Lung (tissue), 11 donors: ENCODE measurements at regions not wholly inside any gene's neighbourhood (a gene's known extent, or its start where the extent isn't known, plus 50 kb on each side); places are given as distances from the start of the nearest gene placed in this dataset.
"Not testable (repeated sequence)": the region's sequence is repeated elsewhere in the genome, so short reads cannot be mapped to it uniquely, and the experiment has no call there.

Experiments
- ATAC-seq: fragments of 200-7000 bp; cut with Tn5 transposase; one replicate; pipeline ENCODE4 v1.9.1; 2020; ENCODE audit warnings: moderate number of reproducible peaks; ENCODE audit not compliant: insufficient read depth, low FRiP score
- DNase-seq, 3 donors: peaks; one replicate each; pipeline ENCODE4 v3.0.0-alpha.2; 2013 to 2017
- H3K27ac ChIP-seq, 2 donors: one replicate each; pipeline ENCODE4 v1.5.1; 2013; ENCODE audit warnings: mild to moderate bottlenecking in 2 of 2, moderate library complexity in 2 of 2, control low read depth in 1 of 2, inconsistent platforms in 1 of 2, low read depth in 1 of 2, low read length in 1 of 2
- H3K27me3 ChIP-seq, 3 donors: one replicate each; pipeline ENCODE4 v1.5.1; 2013; ENCODE audit warnings: low read length in 2 of 3; ENCODE audit not compliant: control insufficient read depth in 3 of 3, insufficient read depth in 3 of 3
- H3K36me3 ChIP-seq, 4 donors: one replicate each; pipeline ENCODE4 v1.5.1; 2013; ENCODE audit warnings: low read length in 4 of 4, mild to moderate bottlenecking in 1 of 4, moderate library complexity in 1 of 4; ENCODE audit not compliant: control insufficient read depth in 4 of 4, insufficient read depth in 4 of 4
- H3K4me1 ChIP-seq, 5 donors: one replicate each; pipeline ENCODE4 v1.5.1; 2013; ENCODE audit warnings: low read length in 5 of 5, mild to moderate bottlenecking in 2 of 5, moderate library complexity in 1 of 5; ENCODE audit not compliant: control insufficient read depth in 5 of 5, insufficient read depth in 5 of 5
- H3K4me3 ChIP-seq: one replicate; pipeline ENCODE4 v1.5.1; 2013; ENCODE audit warnings: mild to moderate bottlenecking, control low read depth, moderate library complexity
- H3K9ac ChIP-seq, 2 donors: one replicate each; pipeline ENCODE4 v1.5.1; 2013; ENCODE audit warnings: low read length in 2 of 2, control low read depth in 1 of 2; ENCODE audit not compliant: insufficient read depth in 1 of 2
- H3K9me3 ChIP-seq, 4 donors: one replicate each; pipeline ENCODE4 v1.5.1; 2013; ENCODE audit warnings: low read length in 3 of 4, mild to moderate bottlenecking in 1 of 4, moderate library complexity in 1 of 4; ENCODE audit not compliant: control insufficient read depth in 4 of 4, insufficient read depth in 3 of 4
- whole genome bisulfite sequencing, 2 donors: extraction: QIAGEN DNeasy Blood & Tissue Kit; methylation state at CpG; one replicate each; pipeline ENCODE4 v1.1.7; 2013; 5-methylcytosine and 5-hydroxymethylcytosine counted together
- TF ChIP-seq, protein P1 (sequence below): IDR thresholded peaks from 2 replicates; pipeline ENCODE4 v1.5.1; 2012; ENCODE audit warnings: mild to moderate bottlenecking; ENCODE audit errors: control extremely low read depth, extremely low read depth
- donor health status: control.
- donor health status: control.
- donor health status: Bipolar disorder and iron deficiency.
- donor health status: healthy.
- donor health status: DM: yes; HTN: yes; CAD: no.

DNA sequence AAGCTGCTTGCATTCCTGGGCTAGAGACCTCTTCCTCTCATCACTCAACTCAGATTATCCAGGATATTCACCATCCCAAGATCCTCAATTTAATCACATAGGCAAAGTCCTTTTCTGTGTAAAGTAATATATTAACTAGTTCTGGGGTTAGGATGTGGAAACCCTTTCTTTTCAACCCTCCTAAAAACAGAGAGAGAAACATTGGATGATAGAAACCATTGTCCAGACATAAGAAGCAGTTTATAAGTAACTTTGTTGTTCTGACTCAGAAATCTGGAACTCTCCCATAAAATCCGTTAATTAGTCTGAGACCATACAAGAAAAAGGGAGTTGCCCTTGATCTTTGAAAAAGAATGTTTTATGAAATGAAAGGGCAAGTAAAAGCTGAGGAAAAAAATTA is 817.1 kb upstream of the CDH9 start:
- no peak for DNase-seq
- WGBS, 2 donors: 70 to 88% methylated on average over 1 of the region's 1 CpG

GRCh38 chr5:27854243-27854852 is 816.0 kb upstream of the CDH9 start:
- WGBS, 2 donors: 57 to 69% methylated on average over 3 of the region's 3 CpGs
- Histone ChIP-seq H3K27me3 (no peaks in the 10 kb centered on the region), H3K9ac (no peak overlapping the region), H3K27ac (no peak overlapping the region), H3K4me1 (no peaks in the 10 kb centered on the region), H3K4me3 (no peak overlapping the region), H3K9me3 (no peaks in the 10 kb centered on the region), H3K36me3 (no peaks in the 10 kb centered on the region)
- no peak for DNase-seq
- ATAC-seq: no peak
- TF ChIP-seq, protein P1, sequence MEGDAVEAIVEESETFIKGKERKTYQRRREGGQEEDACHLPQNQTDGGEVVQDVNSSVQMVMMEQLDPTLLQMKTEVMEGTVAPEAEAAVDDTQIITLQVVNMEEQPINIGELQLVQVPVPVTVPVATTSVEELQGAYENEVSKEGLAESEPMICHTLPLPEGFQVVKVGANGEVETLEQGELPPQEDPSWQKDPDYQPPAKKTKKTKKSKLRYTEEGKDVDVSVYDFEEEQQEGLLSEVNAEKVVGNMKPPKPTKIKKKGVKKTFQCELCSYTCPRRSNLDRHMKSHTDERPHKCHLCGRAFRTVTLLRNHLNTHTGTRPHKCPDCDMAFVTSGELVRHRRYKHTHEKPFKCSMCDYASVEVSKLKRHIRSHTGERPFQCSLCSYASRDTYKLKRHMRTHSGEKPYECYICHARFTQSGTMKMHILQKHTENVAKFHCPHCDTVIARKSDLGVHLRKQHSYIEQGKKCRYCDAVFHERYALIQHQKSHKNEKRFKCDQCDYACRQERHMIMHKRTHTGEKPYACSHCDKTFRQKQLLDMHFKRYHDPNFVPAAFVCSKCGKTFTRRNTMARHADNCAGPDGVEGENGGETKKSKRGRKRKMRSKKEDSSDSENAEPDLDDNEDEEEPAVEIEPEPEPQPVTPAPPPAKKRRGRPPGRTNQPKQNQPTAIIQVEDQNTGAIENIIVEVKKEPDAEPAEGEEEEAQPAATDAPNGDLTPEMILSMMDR: no peak

More for the DNA sequence above, 817.1 kb upstream of the CDH9 start:
- ATAC-seq: no peak
- Histone ChIP-seq H3K36me3 (no peaks in the 10 kb centered on the region), H3K4me3 (no peak overlapping the region), H3K4me1 (no peaks in the 10 kb centered on the region), H3K9ac (no peak overlapping the region), H3K9me3 (no peaks in the 10 kb centered on the region), H3K27ac (no peak overlapping the region), H3K27me3 (no peaks in the 10 kb centered on the region)
- TF ChIP-seq, protein P1: no peak

DNA sequence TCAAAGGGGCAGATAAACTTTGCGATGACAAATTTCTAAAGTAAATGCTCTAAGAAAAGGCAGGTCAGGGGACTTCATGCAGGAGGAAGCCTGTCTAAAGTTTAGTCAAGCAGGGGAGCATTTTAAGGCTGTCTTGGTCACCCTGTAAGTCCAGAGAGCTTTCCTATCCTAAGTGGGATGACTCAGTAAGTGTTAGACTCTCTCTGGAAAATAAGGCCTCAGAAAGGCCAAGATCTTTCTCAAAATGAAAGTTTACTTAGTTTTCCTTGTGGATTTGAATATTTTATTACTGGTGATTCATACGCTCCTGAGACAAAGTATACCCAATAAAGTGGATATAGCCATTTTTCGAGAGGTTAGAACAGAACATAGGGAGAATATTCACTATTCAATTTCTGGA is 806.9 kb upstream of the CDH9 start:
- TF ChIP-seq, protein P1: no peak
- Histone ChIP-seq H3K27ac (no peak overlapping the region), H3K4me3 (no peak overlapping the region), H3K9me3 (peaks cover 0 to 6% (median 1%) of the 10 kb centered on the region in 4 donors), H3K9ac (no peak overlapping the region), H3K4me1 (no peaks in the 10 kb centered on the region), H3K27me3 (no peaks in the 10 kb centered on the region), H3K36me3 (no peaks in the 10 kb centered on the region)
- no peak for ATAC-seq
- 85 to 88% methylated on average over 3 of the region's 3 CpGs for WGBS, 2 donors
- no peak for DNase-seq

GRCh38 chr5:27836704-27837103 is 798.3 kb upstream of the CDH9 start:
- not testable (repeated sequence) for H3K9me3 ChIP-seq, H3K9ac ChIP-seq, H3K36me3 ChIP-seq, DNase-seq, H3K4me1 ChIP-seq, H3K4me3 ChIP-seq, H3K27me3 ChIP-seq, H3K27ac ChIP-seq, ATAC-seq
- 92 to 93% methylated on average over 21 of the region's 21 CpGs for WGBS, 2 donors
